Cardiac fibroblast (primary cell): ENCODE measurements at regions not wholly inside any gene's neighbourhood (a gene's known extent, or its start where the extent isn't known, plus 50 kb on each side); places are given as distances from the start of the nearest gene placed in this dataset.

Experiments used
- DNase-seq, 2 donors: peaks; one replicate each; pipeline versions ENCODE4 v3.0.0 to v3.0.0-alpha.2; 2010; ENCODE audit warnings: low read depth in 2 of 2
- H3K4me3 ChIP-seq, 2 donors: replicated peaks in 1 of 2; 1 replicate in 1 of 2; 2 replicates in 1 of 2; pipeline ENCODE4 v1.5.1; 2011; ENCODE audit warnings: low read depth in 2 of 2, low read length in 2 of 2, mild to moderate bottlenecking in 2 of 2, moderate library complexity in 1 of 2
- CTCF ChIP-seq: IDR thresholded peaks from one replicate; pipeline ENCODE4 v1.5.1; 2011; ENCODE audit warnings: low read depth, mild to moderate bottlenecking, low read length, inconsistent platforms

- DNase-seq, result no peak
- no peak for TF ChIP-seq CTCF
These were observed 189.9 kb downstream of the HUNK start for GRCh38 chr21:32062591-32063227.

GRCh38 chr21:32061729-32062128, 188.9 kb downstream of the HUNK start:
- TF ChIP-seq CTCF, result no peak
- DNase-seq, result no peak
- H3K4me3 ChIP-seq, result no peak overlapping the region

More at GRCh38 chr21:32062591-32063227, 189.9 kb downstream of the HUNK start:
- H3K4me3 ChIP-seq, result no peak overlapping the region

- no peak for TF ChIP-seq CTCF
- no peak for DNase-seq
- H3K4me3 ChIP-seq, result no peak overlapping the region
These were observed 184.0 kb downstream of the HUNK start for GRCh38 chr21:32056791-32057190.

- H3K4me3 ChIP-seq, result no peak overlapping the region
- TF ChIP-seq CTCF, result no peak
- DNase-seq, result no peak
These were observed 182.5 kb downstream of the HUNK start for GRCh38 chr21:32055305-32055704.
